ENCODE measurements at regions not wholly inside any gene's neighbourhood (a gene's known extent, or its start where the extent isn't known, plus 50 kb on each side); places are given as distances from the start of the nearest gene placed in this dataset.

GRCh38 chr9:99392986-99393385 is 170.9 kb downstream of the SEC61B start:
- TF ChIP-seq, protein P1, sequence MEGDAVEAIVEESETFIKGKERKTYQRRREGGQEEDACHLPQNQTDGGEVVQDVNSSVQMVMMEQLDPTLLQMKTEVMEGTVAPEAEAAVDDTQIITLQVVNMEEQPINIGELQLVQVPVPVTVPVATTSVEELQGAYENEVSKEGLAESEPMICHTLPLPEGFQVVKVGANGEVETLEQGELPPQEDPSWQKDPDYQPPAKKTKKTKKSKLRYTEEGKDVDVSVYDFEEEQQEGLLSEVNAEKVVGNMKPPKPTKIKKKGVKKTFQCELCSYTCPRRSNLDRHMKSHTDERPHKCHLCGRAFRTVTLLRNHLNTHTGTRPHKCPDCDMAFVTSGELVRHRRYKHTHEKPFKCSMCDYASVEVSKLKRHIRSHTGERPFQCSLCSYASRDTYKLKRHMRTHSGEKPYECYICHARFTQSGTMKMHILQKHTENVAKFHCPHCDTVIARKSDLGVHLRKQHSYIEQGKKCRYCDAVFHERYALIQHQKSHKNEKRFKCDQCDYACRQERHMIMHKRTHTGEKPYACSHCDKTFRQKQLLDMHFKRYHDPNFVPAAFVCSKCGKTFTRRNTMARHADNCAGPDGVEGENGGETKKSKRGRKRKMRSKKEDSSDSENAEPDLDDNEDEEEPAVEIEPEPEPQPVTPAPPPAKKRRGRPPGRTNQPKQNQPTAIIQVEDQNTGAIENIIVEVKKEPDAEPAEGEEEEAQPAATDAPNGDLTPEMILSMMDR (conservative IDR thresholded peaks at IDR 0.05; ENCODE audit: low read length), result no peak
- TF ChIP-seq EZH2phosphoT487 (IDR thresholded peaks at IDR 0.05; ENCODE audit: borderline replicate concordance, low read depth, low read length), result no peak
